ENCODE measurements at regions not wholly inside any gene's neighbourhood (a gene's known extent, or its start where the extent isn't known, plus 50 kb on each side); places are given as distances from the start of the nearest gene placed in this dataset.
"Not testable (repeated sequence)": the region's sequence is repeated elsewhere in the genome, so short reads cannot be mapped to it uniquely, and the experiment has no call there.

- not testable (repeated sequence) for DNase-seq
These were observed 171.4 kb upstream of the AGR3 start for GRCh38 chr7:17053164-17053563.

GRCh38 chr7:17054206-17054605 lies 172.4 kb upstream of the AGR3 start:
- DNase-seq, result no peak

- no peak for DNase-seq
These were observed 173.1 kb upstream of the AGR3 start for GRCh38 chr7:17054836-17055235.

GRCh38 chr7:17055596-17055995 lies 173.8 kb upstream of the AGR3 start:
- no peak for DNase-seq

GRCh38 chr7:17056491-17057142 lies 174.8 kb upstream of the AGR3 start:
- no peak for DNase-seq

- DNase-seq, result no peak
These were observed 175.3 kb upstream of the AGR3 start for GRCh38 chr7:17057143-17057509.

GRCh38 chr7:17058568-17058967 lies 176.8 kb upstream of the AGR3 start:
- no peak for DNase-seq

- DNase-seq, result no peak
These were observed 178.3 kb upstream of the AGR3 start for GRCh38 chr7:17060051-17060450.

- DNase-seq, result no peak
These were observed 179.7 kb upstream of the AGR3 start for GRCh38 chr7:17061443-17061842.

GRCh38 chr7:17062151-17063044 lies 180.6 kb upstream of the AGR3 start:
- no peak for DNase-seq

GRCh38 chr7:17063045-17063383 lies 181.2 kb upstream of the AGR3 start:
- no peak for DNase-seq

- no peak for DNase-seq
These were observed 185.9 kb upstream of the AGR3 start for GRCh38 chr7:17067691-17068090.

- no peak for DNase-seq
These were observed 187.4 kb upstream of the AGR3 start for GRCh38 chr7:17069146-17069545.

GRCh38 chr7:17070231-17070708 lies 188.5 kb upstream of the AGR3 start:
- DNase-seq, result no peak

GRCh38 chr7:17071866-17072265 lies 190.1 kb upstream of the AGR3 start:
- DNase-seq, result no peak

GRCh38 chr7:17075601-17076255 lies 193.9 kb upstream of the AGR3 start:
- DNase-seq, result no peak

GRCh38 chr7:17078298-17078697 lies 196.5 kb upstream of the AGR3 start:
- no peak for DNase-seq

- no peak for DNase-seq
These were observed 201.8 kb upstream of the AGR3 start for GRCh38 chr7:17083392-17084165.

- DNase-seq, result no peak
These were observed 202.3 kb upstream of the AGR3 start for GRCh38 chr7:17084166-17084475.

GRCh38 chr7:17085186-17085585 lies 203.4 kb upstream of the AGR3 start:
- no peak for DNase-seq

- DNase-seq, result no peak
These were observed 204.6 kb upstream of the AGR3 start for GRCh38 chr7:17086403-17086802.

GRCh38 chr7:17090751-17091150 lies 207.7 kb upstream of the AHR start:
- DNase-seq, result no peak

- no peak for DNase-seq
These were observed 205.0 kb upstream of the AHR start for GRCh38 chr7:17093461-17093860.
